ENCODE measurements at regions not wholly inside any gene's neighbourhood (a gene's known extent, or its start where the extent isn't known, plus 50 kb on each side); places are given as distances from the start of the nearest gene placed in this dataset.
A peak's percentile ranks its signal among the peaks of the same experiment; 100 is the strongest.

DNA sequence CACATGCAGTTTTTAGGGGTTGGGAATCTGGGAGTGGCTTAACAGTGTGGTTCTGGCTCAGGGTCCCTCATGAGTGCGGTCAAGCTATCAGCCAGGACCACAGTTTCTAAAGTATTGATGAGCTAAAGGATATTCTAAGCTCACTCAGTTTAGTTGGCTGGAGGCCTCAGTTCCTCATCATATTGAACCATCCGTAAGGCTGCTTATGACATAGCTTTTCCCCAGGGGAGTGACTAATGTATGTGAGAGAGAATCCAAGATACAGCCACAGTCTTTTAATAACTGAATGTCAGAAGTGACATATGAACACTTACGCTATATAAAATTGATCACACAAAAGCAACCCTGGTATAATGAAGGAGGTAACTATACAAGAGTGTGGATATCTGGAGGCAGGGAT, 245.3 kb downstream of the POLR1F start:
- H3K9me3 Mint-ChIP-seq (ENCODE audit: low read depth, unreplicated experiment): no peaks in the 10 kb centered on the region
- no peaks in the 10 kb centered on the region for H3K4me1 Mint-ChIP-seq (ENCODE audit: low read depth, unreplicated experiment)
- no TSS peak for BruUV-seq (replicated peaks)
- no peak overlapping the region for H3K27ac Mint-ChIP-seq (ENCODE audit: unreplicated experiment)
- TF ChIP-seq, protein P1, sequence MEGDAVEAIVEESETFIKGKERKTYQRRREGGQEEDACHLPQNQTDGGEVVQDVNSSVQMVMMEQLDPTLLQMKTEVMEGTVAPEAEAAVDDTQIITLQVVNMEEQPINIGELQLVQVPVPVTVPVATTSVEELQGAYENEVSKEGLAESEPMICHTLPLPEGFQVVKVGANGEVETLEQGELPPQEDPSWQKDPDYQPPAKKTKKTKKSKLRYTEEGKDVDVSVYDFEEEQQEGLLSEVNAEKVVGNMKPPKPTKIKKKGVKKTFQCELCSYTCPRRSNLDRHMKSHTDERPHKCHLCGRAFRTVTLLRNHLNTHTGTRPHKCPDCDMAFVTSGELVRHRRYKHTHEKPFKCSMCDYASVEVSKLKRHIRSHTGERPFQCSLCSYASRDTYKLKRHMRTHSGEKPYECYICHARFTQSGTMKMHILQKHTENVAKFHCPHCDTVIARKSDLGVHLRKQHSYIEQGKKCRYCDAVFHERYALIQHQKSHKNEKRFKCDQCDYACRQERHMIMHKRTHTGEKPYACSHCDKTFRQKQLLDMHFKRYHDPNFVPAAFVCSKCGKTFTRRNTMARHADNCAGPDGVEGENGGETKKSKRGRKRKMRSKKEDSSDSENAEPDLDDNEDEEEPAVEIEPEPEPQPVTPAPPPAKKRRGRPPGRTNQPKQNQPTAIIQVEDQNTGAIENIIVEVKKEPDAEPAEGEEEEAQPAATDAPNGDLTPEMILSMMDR (IDR thresholded peaks at IDR 0.05; ENCODE audit: unreplicated experiment): no peak
- no peaks in the 10 kb centered on the region for H3K27me3 Mint-ChIP-seq (ENCODE audit: unreplicated experiment)
- intact Hi-C loops (cut with micrococcal nuclease; ENCODE audit: unreplicated experiment): no loop called here
- no peak overlapping the region for H3K4me3 Mint-ChIP-seq (ENCODE audit: low read depth, unreplicated experiment)
- no peaks in the 10 kb centered on the region for H3K36me3 Mint-ChIP-seq (ENCODE audit: insufficient read depth, unreplicated experiment)
- no peak for DNase-seq
- CTCF ChIA-PET: no interaction called here

DNA sequence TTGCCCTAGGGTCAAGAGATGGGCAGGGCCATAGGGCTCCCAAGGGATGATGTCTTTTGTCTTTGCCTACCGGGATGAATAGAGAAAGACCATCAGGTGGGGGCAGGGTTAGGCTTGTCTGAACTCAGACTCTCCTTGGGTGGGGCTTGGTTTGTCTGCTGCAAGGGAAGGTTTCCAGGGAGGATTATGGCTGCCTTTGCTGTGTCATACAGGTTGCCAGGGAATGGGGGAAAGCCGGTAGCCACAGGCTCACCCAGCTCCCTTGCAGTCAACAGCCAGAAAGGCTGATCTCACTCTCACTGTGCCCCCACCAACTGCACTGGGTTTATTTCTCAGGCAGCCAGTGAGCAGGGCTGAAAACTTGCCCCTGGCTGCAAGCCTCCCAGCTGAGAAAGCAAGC, 253.2 kb downstream of the POLR1F start:
- Mint-ChIP-seq H3K27me3 (ENCODE audit: unreplicated experiment) (peaks cover 26% of the 10 kb centered on the region), H3K4me3 (ENCODE audit: low read depth, unreplicated experiment) (no peak overlapping the region), H3K36me3 (ENCODE audit: insufficient read depth, unreplicated experiment) (no peaks in the 10 kb centered on the region), H3K9me3 (ENCODE audit: low read depth, unreplicated experiment) (peaks cover 2% of the 10 kb centered on the region), H3K4me1 (ENCODE audit: low read depth, unreplicated experiment) (no peaks in the 10 kb centered on the region), H3K27ac (ENCODE audit: unreplicated experiment) (no peak overlapping the region)
- no peak for DNase-seq
- TF ChIP-seq, protein P1 (IDR thresholded peaks at IDR 0.05; ENCODE audit: unreplicated experiment): no peak
- intact Hi-C loops (cut with micrococcal nuclease; ENCODE audit: unreplicated experiment): no loop called here
- no TSS peak for BruUV-seq (replicated peaks)
- CTCF ChIA-PET: no interaction called here

DNA sequence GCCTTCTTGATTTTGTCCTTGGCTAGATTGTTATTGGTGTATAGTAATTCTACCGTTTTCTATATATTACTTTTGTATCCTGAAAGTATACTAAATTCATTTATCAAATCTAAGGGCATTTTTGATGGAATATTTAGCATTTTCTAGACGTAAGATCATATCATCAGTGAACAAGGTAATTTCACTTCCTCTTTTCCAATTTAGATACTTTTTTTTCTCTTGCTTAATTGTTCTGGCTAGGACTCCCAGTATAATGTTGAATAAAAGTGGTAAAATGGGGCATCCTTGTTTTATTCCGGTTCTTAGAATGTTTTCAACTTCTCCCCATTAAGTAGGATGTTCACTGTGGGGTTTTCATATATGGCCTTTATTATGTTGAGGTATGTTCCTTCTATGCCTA, 260.7 kb downstream of the POLR1F start:
- Mint-ChIP-seq H3K27ac (ENCODE audit: unreplicated experiment) (no peak overlapping the region), H3K36me3 (ENCODE audit: insufficient read depth, unreplicated experiment) (no peaks in the 10 kb centered on the region), H3K4me3 (ENCODE audit: low read depth, unreplicated experiment) (no peak overlapping the region), H3K9me3 (ENCODE audit: low read depth, unreplicated experiment) (no peaks in the 10 kb centered on the region), H3K4me1 (ENCODE audit: low read depth, unreplicated experiment) (no peaks in the 10 kb centered on the region), H3K27me3 (ENCODE audit: unreplicated experiment) (peaks cover 5% of the 10 kb centered on the region)
- intact Hi-C loops (cut with micrococcal nuclease; ENCODE audit: unreplicated experiment): no loop called here
- TF ChIP-seq, protein P1 (IDR thresholded peaks at IDR 0.05; ENCODE audit: unreplicated experiment): no peak
- no TSS peak for BruUV-seq (replicated peaks)
- no peak for DNase-seq
- CTCF ChIA-PET: no interaction called here

DNA sequence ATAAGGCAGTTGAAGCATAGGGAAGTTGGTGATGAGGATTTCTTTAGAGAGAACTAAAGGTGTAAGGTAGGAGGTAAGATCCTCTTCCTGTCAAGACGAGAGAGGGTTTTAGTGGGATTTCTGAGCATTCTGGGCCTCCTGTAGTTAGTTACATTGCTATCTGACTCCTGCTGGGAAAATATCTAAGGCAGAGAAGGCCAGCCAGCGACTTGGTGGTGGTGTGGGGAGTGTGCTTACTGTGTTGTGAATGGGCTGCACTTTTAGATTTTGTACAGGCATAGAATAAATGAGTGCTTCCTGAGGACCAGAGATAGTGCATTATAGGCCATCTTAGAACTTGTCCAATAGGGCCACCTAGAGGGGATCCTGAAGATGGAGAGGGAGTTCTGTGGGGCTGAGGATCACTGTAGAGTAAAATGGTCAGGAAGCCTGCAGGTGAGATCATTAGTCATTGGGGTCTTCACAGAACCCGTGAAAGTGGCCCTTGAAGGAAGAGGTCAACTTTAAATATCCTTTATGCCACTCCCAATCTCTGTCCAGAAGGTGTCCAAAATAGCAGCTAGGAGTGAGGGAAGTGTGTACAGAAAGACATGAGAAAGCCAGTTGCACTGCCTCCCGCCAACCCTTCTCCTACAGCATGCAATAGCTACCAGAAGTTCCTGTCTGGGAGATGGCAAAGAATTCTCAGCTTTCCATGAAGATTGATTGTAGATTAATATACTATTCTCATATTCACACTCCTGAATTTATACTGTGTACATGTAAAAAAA, 266.6 kb downstream of the POLR1F start:
- no peak overlapping the region for H3K4me3 Mint-ChIP-seq (ENCODE audit: low read depth, unreplicated experiment)
- DNase-seq: peak; percentile 42
- no peaks in the 10 kb centered on the region for H3K4me1 Mint-ChIP-seq (ENCODE audit: low read depth, unreplicated experiment)
- no peaks in the 10 kb centered on the region for H3K27me3 Mint-ChIP-seq (ENCODE audit: unreplicated experiment)
- no TSS peak for BruUV-seq (replicated peaks)
- CTCF ChIA-PET: no interaction called here
- H3K27ac Mint-ChIP-seq (ENCODE audit: unreplicated experiment): no peak overlapping the region
- TF ChIP-seq, protein P1 (IDR thresholded peaks at IDR 0.05; ENCODE audit: unreplicated experiment): peak; percentile 51
- intact Hi-C loops (cut with micrococcal nuclease; ENCODE audit: unreplicated experiment): loop anchor here (1.0 to 5.0 kb wide), 2 partner anchors 320 to 1090 kb away; no protein-coding TSS in a partner anchor
- no peaks in the 10 kb centered on the region for H3K36me3 Mint-ChIP-seq (ENCODE audit: insufficient read depth, unreplicated experiment)
- no peaks in the 10 kb centered on the region for H3K9me3 Mint-ChIP-seq (ENCODE audit: low read depth, unreplicated experiment)
